ENCODE measurements at regions not wholly inside any gene's neighbourhood (a gene's known extent, or its start where the extent isn't known, plus 50 kb on each side); places are given as distances from the start of the nearest gene placed in this dataset.
"Not testable (repeated sequence)": the region's sequence is repeated elsewhere in the genome, so short reads cannot be mapped to it uniquely, and the experiment has no call there.

GRCh38 chr9:87040410-87041009, 93.2 kb upstream of the GAS1 start:
- DNase-seq = no peak
- intact Hi-C loops (cut with DNase I) = no loop called here

GRCh38 chr9:87041553-87042235, 94.4 kb upstream of the GAS1 start:
- intact Hi-C loops (cut with DNase I); DNase-seq: not testable (repeated sequence)

- DNase-seq; intact Hi-C loops (cut with DNase I): not testable (repeated sequence)
Measured at GRCh38 chr9:87049929-87050608, 102.8 kb upstream of the GAS1 start.

- intact Hi-C loops (cut with DNase I) = no loop called here
Measured at GRCh38 chr9:87054999-87055686, 107.8 kb upstream of the GAS1 start.

GRCh38 chr9:87059772-87060171, 112.5 kb upstream of the GAS1 start:
- intact Hi-C loops (cut with DNase I) = no loop called here
- DNase-seq = no peak

More at GRCh38 chr9:87054999-87055686, 107.8 kb upstream of the GAS1 start:
- DNase-seq = no peak

GRCh38 chr9:87062746-87063145, 115.4 kb upstream of the GAS1 start:
- intact Hi-C loops (cut with DNase I) = no loop called here
- DNase-seq = no peak

GRCh38 chr9:87063246-87063645, 115.9 kb upstream of the GAS1 start:
- no peak for DNase-seq
- intact Hi-C loops (cut with DNase I) = no loop called here

GRCh38 chr9:87063871-87064270, 116.6 kb upstream of the GAS1 start:
- intact Hi-C loops (cut with DNase I) = no loop called here
- DNase-seq = no peak

GRCh38 chr9:87064311-87064710, 117.0 kb upstream of the GAS1 start:
- no peak for DNase-seq
- intact Hi-C loops (cut with DNase I) = no loop called here

- DNase-seq = no peak
- intact Hi-C loops (cut with DNase I) = no loop called here
Measured at GRCh38 chr9:87065981-87066380, 118.7 kb upstream of the GAS1 start.

GRCh38 chr9:87067426-87067825, 120.1 kb upstream of the GAS1 start:
- no peak for DNase-seq
- intact Hi-C loops (cut with DNase I) = no loop called here

- DNase-seq = no peak
- intact Hi-C loops (cut with DNase I) = no loop called here
Measured at GRCh38 chr9:87068177-87068840, 121.0 kb upstream of the GAS1 start.

GRCh38 chr9:87069690-87070089, 122.4 kb upstream of the GAS1 start:
- no peak for DNase-seq
- intact Hi-C loops (cut with DNase I) = no loop called here

- intact Hi-C loops (cut with DNase I) = no loop called here
- no peak for DNase-seq
Measured at GRCh38 chr9:87070336-87070735, 123.0 kb upstream of the GAS1 start.

GRCh38 chr9:87071473-87071872, 124.2 kb upstream of the GAS1 start:
- intact Hi-C loops (cut with DNase I) = no loop called here
- no peak for DNase-seq

GRCh38 chr9:87073692-87074091, 126.4 kb upstream of the GAS1 start:
- DNase-seq = no peak
- intact Hi-C loops (cut with DNase I) = no loop called here

- no peak for DNase-seq
- intact Hi-C loops (cut with DNase I) = no loop called here
Measured at GRCh38 chr9:87075537-87075936, 128.2 kb upstream of the GAS1 start.

- intact Hi-C loops (cut with DNase I) = no loop called here
- DNase-seq = no peak
Measured at GRCh38 chr9:87076825-87077224, 129.5 kb upstream of the GAS1 start.

GRCh38 chr9:87077986-87078385, 130.7 kb upstream of the GAS1 start:
- DNase-seq = no peak
- intact Hi-C loops (cut with DNase I) = no loop called here
